ENCODE measurements at regions not wholly inside any gene's neighbourhood (a gene's known extent, or its start where the extent isn't known, plus 50 kb on each side); places are given as distances from the start of the nearest gene placed in this dataset.

- TF ChIP-seq POLR2A (IDR thresholded peaks at IDR 0.05; ENCODE audit: low read depth) (no peak), CTCF (IDR thresholded peaks at IDR 0.05) (no peak), POLR2AphosphoS5 (IDR thresholded peaks at IDR 0.05) (no peak)
Measured at GRCh38 chr15:70375006-70375431, 277.3 kb upstream of the TLE3 start.
